Heart left ventricle (tissue), 13 donors: ENCODE measurements at regions not wholly inside any gene's neighbourhood (a gene's known extent, or its start where the extent isn't known, plus 50 kb on each side); places are given as distances from the start of the nearest gene placed in this dataset.

Experiments
- CTCF ChIP-seq, 12 donors: fragments of 200-600 bp; sonication (generic) in 4 of 12; IDR thresholded peaks; one replicate each; pipeline versions ENCODE4 v1.5.0 to v1.8.0; 2018 to 2022; ENCODE audit warnings: antibody characterized with exemption in 12 of 12, mild to moderate bottlenecking in 5 of 12
- POLR2A ChIP-seq, 2 donors: fragments of 450-650 bp; IDR thresholded peaks; one replicate each; pipeline ENCODE4 v1.6.1; 2017; ENCODE audit warnings: antibody characterized with exemption in 2 of 2, mild to moderate bottlenecking in 2 of 2, moderate library complexity in 2 of 2
- donor health status: ischemic (EF 13 %, LVEDD 7.1; RV severe dilation, severe dysfunction).
- donor health status: DM: no; HTN: yes; CAD: no.
- donor health status: DM: no; HTN: no; CAD: no.
- donor health status: ischemic (EF 25% LVEDD 6.9; RV normal size, moderate dysfunction).
- donor health status: ischemic (EF 25% LVEDD 5.7; RV mildly dilated, moderate dysfunction).
- donor health status: ischemic (EF 35%, LVEDD 5.7; RV mildly dilated, moderate dysfunction).
- donor health status: nonischemic (EF 11% LVEDD 7.7; RV severe dilation, severe dysfunction).
- donor health status: DM: yes; HTN: yes; CAD: no.
- donor health status: PGD.
- donor health status: ischemic (EF 29% LVEDD 5.4; RV normal size, mild dysfunction).
- donor health status: nonischemic (EF 23%, LVEDD 6.1; RV moderate dilation, normal function).

- TF ChIP-seq CTCF (IDR thresholded peaks at IDR 0.05) (no peak), POLR2A (IDR thresholded peaks at IDR 0.05) (no peak)
Measured at GRCh38 chr19:29303719-29304090, 90.8 kb upstream of the UQCRFS1 start.
